ENCODE measurements at regions not wholly inside any gene's neighbourhood (a gene's known extent, or its start where the extent isn't known, plus 50 kb on each side); places are given as distances from the start of the nearest gene placed in this dataset.

DNA sequence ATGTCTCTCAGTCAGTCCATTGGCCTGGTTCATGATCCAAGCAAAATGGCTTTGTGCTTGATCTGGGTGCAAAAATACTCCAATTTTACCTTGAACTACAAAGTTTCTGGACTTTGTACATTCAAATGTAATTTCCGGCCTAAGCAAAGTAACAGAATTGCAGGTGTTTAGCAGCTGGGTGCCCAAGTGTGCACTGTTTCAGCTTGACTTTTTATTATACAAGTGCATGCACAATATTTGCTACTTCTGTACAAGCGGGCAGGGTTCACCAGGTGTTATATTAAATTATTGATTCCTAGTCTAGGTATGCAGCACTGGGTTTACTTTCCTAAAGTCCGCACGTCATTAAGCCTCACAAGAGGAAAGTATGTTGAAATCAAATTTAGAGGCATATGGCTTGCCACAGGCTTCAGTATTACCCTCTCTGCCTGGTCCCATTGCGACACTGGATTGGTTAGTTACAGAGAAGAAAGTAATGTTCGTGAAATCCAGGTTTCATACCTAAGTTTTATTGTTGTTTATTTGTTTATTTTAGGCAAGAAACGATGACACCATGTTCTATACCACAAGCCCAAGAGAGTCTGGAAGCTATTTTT lies 376.9 kb upstream of the CTSO start:
- no peaks in the 10 kb centered on the region for H3K9me3 ChIP-seq (replicated peaks; ENCODE audit: control insufficient read depth, insufficient read depth, low read length)
- BruUV-seq (replicated peaks): no TSS peak
- intact Hi-C loops (cut with micrococcal nuclease) (no loop called here), dilution Hi-C loops (cut with MboI; ENCODE audit: extremely low pct_ligation_motif_present, low sequenced_read_pairs) (no loop called here)
- no peak overlapping the region for H3K4me3 ChIP-seq (replicated peaks in 1 of 3; ENCODE audit: insufficient read depth in 1 of 3, low read depth in 1 of 3, low read length in 3 of 3)
- no peaks in the 10 kb centered on the region for H3K4me1 ChIP-seq (ENCODE audit: control insufficient read depth, extremely low read depth, insufficient read depth, low read length)
- ChIA-PET CTCF (no interaction called here), POLR2A (no interaction called here)
- no peak for TF ChIP-seq JUN (IDR thresholded peaks at IDR 0.05; ENCODE audit: borderline replicate concordance, insufficient read depth, insufficient read length, low read depth)
- no peak for TF ChIP-seq GATA2 (IDR thresholded peaks at IDR 0.05; ENCODE audit: insufficient read depth, insufficient read length, low read depth, low read length)
- TF ChIP-seq MYC (IDR thresholded peaks at IDR 0.05; ENCODE audit: low read depth, low read length): no peak
- TF ChIP-seq EZH2 (IDR thresholded peaks at IDR 0.05; ENCODE audit: borderline replicate concordance, low read depth, low read length, severe bottlenecking): no peak
- TF ChIP-seq, protein P1, sequence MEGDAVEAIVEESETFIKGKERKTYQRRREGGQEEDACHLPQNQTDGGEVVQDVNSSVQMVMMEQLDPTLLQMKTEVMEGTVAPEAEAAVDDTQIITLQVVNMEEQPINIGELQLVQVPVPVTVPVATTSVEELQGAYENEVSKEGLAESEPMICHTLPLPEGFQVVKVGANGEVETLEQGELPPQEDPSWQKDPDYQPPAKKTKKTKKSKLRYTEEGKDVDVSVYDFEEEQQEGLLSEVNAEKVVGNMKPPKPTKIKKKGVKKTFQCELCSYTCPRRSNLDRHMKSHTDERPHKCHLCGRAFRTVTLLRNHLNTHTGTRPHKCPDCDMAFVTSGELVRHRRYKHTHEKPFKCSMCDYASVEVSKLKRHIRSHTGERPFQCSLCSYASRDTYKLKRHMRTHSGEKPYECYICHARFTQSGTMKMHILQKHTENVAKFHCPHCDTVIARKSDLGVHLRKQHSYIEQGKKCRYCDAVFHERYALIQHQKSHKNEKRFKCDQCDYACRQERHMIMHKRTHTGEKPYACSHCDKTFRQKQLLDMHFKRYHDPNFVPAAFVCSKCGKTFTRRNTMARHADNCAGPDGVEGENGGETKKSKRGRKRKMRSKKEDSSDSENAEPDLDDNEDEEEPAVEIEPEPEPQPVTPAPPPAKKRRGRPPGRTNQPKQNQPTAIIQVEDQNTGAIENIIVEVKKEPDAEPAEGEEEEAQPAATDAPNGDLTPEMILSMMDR (IDR thresholded peaks at IDR 0.05; ENCODE audit: extremely low read depth in 1 of 2, insufficient read depth in 1 of 2, low read depth in 1 of 2, low read length in 2 of 2): no peak
- TF ChIP-seq FOS (IDR thresholded peaks at IDR 0.05; ENCODE audit: borderline replicate concordance, insufficient read depth, low read length): no peak
- TF ChIP-seq POLR2AphosphoS5 (IDR thresholded peaks at IDR 0.05; ENCODE audit: insufficient read depth, low read depth, low read length): no peak
- no peak for TF ChIP-seq POLR2A (IDR thresholded peaks at IDR 0.05; ENCODE audit: low read depth, low read length)
- TF ChIP-seq, protein P2, sequence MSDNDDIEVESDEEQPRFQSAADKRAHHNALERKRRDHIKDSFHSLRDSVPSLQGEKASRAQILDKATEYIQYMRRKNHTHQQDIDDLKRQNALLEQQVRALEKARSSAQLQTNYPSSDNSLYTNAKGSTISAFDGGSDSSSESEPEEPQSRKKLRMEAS (IDR thresholded peaks at IDR 0.05; ENCODE audit: insufficient read depth, insufficient read length): no peak
- H3K4me2 ChIP-seq (ENCODE audit: insufficient read depth, low read length): no peak overlapping the region
- no peaks in the 10 kb centered on the region for H4K20me1 ChIP-seq (replicated peaks; ENCODE audit: control insufficient read depth, extremely low read depth, insufficient read depth, low read length)
- H3K27ac ChIP-seq (ENCODE audit: insufficient read depth, low read depth, low read length): no peak overlapping the region
- no peaks in the 10 kb centered on the region for H3K36me3 ChIP-seq (ENCODE audit: control insufficient read depth in 2 of 2, extremely low read depth in 1 of 2, insufficient read depth in 2 of 2, low read length in 2 of 2)
- H3K9me1 ChIP-seq (replicated peaks; ENCODE audit: control insufficient read depth, extremely low read depth, insufficient read depth, low read length): no peaks in the 10 kb centered on the region
- no peak for FAIRE-seq
- no peak overlapping the region for H2AFZ ChIP-seq (ENCODE audit: low read depth, low read length)
- H3K79me2 ChIP-seq (ENCODE audit: control insufficient read depth, insufficient read depth, low read length): no peaks in the 10 kb centered on the region
- no peak for DNase-seq (ENCODE audit: low read depth, low spot score)
- H3K27me3 ChIP-seq (ENCODE audit: control insufficient read depth in 2 of 2, insufficient read depth in 2 of 2, low read length in 2 of 2): no peaks in the 10 kb centered on the region
- no peak overlapping the region for H3K9ac ChIP-seq (replicated peaks; ENCODE audit: extremely low read depth, insufficient read depth, low read length)

All from endothelial cell of umbilical vein (primary cell).